NCI-H2196 treated with DMSO at 0.1 percent for 48 hours (cell line): ENCODE measurements at regions not wholly inside any gene's neighbourhood (a gene's known extent, or its start where the extent isn't known, plus 50 kb on each side); places are given as distances from the start of the nearest gene placed in this dataset.

Experiments used
- DNase-seq: peaks from one replicate; lab custom pipeline; 2025; ENCODE audit not compliant: unreplicated experiment; lab: John Stamatoyannopoulos, UW

DNA sequence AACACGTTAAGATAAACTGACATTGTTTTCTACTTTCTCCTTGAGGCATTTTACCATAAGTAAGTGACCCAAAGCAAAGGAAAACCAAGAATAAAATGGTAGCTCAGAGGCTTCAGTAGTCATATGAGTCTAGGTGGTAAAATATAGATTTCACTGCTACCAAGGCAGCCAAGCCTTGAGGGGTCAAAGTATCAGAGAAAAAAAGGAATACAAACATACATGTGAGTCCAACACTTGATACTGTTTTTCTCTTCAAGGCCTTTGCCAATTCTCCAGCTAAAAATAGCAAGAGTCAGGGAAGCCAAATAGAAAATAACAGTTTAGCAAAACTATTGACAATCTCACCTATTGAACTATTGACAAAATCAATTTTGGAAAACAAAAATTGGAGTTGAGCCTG is 925.9 kb downstream of the BCL11A start:
- no peak for DNase-seq

DNA sequence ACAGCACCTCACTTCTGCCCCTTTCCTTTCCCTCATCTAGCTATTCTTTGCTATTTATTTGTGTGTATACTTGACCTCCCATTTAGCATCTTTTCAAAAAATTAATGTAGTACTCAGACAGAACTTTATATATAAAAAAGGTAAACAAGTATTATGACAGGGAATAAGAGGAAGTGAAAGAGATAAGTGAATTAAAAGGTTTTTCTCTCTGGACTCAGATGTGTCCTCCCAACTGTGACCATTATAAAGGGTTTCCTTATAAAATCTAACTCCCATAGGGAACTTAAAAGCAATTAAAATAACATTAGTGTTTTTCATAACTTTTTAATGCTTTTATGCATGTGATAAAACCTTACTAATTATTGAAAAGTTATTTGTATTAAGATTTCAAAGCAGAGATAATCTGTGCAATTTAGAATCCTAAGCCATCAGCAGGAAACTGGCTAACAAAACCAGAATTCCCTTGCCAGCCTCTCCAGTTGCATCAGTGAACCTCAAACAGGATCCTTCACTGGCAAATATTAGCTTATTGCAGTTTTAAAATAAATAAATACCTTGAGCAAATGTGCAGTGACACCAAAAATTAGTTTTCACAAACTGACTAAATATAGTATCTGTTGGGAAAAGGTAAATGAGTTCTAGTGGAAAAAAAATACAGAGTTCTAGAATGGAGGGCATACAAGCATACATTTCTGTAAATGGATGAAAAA is 930.7 kb downstream of the BCL11A start:
- no peak for DNase-seq

DNA sequence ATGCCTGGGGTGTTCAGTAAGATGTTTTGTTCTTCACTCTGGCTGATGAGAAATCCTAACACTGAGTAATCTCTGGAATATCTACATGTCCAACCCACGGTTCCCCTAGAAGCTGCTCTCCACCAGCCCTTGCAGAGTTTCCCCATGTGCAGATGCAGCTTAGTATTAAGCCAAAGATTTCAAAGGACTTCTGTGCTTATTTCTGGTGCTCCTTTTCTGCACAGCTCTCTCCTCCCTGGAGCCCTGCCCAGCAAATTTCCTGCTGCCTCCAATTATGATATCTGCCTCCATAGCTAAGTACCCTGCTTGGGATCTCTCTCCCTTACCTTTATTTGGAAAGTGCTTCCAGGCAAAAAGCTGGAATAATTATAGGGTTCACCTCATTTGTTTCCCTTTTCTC is 949.3 kb downstream of the BCL11A start:
- no peak for DNase-seq

DNA sequence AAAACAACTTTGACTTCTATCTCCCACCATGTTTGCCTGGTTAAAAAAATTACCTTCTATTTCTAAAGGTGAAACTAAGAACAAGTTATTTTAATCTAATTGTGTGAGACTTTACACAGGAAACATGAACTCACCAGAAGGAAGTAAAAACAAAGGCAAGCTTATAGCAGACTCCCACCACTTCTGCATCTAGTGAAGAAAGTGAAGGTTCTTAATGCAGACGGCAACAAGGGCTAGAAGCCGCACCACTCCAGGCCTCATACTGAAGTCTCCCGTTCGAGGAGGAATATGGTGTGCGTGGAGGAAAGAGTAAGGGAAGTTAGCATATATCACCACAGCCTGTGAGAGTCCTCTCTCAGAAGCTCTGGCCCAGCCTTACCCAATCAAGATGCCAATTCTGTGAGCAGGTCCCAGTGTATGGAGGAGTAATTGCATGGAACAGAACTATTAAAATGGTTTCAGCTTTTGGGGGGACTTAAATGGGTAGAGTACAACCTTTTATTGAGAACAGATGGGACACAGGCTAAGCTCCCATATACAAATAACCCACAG is 958.7 kb downstream of the BCL11A start:
- DNase-seq: no peak

DNA sequence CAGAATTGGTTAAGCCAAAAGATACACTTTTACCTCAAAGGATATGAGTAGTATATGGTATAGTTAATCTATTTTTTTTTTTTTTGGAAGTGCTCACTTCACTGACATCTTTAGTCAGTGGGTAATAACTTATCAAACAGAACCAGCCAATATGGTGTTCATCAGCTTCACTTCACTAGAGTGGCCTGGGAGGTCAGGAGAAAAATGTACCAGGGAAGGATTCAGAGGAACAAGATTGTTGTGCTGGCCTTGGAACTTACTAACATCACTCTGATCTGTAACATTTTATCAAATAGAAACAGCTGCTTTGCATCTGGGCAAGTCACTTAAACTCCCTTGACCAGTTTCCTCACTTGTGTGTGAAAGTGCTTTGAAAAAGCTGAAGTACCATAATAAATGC is 962.7 kb downstream of the BCL11A start:
- DNase-seq: no peak

DNA sequence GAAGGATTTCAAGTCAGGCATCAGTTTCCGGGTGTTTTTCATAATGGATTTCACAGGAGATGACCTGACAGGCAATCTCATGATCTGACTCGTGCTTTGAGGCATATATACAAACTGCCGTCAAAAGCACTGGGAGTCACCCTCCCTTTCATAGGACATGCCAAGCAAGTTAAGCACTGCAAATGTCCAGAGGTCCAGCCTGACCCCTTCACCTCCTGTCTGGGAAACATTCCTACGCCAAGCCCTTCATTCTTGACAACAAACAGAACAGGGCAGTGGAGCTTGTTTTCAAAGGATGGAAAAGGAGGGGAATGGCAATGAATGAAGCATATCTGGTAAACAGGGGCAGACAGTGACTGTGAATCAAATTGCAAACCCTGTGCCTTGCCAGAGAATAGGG is 963.6 kb downstream of the BCL11A start:
- DNase-seq: no peak

DNA sequence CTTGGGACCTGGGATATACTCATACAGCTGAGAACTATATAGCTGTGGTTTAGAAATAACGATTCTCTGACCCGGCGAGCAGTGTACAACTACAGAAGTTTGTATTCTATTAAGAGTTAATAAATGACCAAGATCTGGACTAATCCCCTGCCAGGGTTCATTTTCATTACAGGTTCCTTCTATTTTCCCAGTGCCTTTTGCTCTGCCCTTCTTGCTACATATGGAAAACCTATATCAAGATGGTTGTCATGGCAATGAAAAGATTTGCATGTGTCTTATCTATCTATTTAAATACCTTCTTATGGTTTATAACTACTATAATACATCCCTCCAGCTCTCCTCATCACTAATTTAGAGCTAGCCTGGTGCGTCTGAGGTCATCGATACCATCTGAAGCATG is 965.2 kb downstream of the BCL11A start:
- no peak for DNase-seq

DNA sequence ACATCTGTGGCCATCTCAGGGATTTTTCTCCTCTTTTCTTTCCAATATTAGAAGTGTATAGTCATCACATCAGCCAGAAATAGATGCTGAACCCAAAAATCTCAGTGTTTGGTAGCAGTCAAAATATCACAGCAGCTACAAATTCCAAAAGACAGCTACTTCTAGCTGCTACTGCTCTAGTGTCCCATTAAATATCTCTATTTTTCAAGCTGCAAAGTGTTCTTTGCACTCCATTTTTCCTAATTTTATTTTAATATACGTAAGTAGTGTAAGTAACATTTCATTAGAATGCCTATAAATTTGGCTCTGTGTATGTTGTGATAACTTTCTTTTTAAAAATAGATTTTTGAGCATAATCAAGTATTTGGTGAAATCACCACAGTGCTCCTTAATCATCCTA is 967.3 kb downstream of the BCL11A start:
- DNase-seq: no peak

DNA sequence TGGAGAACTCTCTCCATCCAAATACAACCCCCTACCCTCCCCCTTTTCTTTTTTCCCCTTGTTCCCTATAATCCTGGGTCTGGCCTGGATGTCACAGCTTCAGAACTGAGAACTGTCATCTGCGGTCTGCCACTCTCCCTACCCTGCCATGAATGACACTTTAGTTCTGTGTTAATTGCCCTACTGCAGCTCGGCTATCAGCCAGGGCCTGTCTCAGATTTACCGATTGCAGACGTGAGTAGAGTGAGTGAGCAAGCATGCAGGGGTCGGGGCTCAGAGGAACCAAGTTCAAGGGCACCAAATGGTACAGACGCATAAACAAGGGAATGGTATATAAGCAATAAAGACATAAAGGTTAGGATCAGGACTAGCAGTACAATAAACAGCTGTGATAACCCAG is 967.8 kb downstream of the BCL11A start:
- no peak for DNase-seq

DNA sequence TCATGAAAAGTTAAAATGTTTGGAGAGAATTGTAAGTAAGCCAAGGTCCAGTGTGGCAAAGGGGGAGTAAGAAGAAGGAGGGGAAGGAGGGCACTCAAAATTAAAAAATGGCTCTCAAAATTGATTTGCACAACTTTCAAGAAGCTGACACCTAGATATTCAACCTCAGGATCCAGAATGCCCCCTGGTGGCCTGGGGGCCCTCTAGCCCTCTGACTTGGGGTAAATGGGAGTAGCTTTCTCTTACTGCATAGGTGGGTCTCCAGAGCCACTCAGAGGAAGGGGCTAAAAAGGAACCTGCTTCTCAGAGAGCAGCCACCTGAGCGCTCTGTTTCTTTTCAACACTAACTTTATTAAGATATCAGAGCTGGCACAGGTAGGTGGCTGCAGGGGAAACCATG is 968.5 kb downstream of the BCL11A start:
- no peak for DNase-seq

DNA sequence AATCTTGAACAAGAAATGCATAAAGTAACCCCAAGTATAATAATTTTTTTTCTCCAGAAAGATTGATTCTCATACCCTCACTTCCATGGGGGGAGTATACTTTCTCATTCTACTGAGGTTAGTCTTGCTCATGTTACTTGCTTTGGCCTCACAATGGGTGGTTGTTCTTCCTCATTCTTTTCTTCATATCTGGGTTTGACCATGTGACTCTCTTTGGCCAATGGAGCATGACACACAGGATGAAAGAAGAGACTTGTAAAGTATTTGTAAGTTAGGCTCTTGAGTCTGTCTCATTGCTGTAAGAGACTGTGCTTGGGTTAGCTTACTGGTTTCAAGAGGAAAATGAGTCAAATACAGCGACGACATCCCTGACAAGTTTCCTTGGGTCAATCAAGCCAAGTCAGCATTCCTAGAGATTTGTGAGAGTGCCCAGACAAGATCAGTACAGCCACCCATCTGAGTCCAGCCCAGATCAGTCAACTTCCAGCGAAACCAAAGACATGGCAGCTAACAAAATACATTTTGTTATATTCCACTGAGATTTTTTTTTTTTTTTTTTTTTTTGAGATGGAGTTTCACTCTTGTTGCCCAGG is 970.2 kb downstream of the BCL11A start:
- DNase-seq: no peak

DNA sequence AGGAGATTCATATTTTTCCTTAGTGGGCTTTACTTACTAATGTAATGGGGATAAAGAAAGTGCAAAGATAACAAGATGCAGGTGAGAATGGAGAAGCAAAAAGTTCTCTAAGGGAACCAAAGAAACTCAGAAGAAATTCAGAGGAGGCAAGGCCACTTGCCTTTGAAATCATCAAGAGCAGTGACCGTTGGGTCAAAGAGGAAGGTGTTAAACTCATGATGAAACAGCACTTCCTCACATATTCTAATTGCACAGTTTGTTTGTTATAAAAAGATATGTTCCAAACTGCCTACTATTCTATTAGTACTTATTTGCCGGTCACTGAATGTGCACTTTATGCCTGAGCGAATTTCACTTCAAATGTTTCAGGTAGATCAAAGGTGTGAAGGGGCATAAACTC is 975.1 kb downstream of the BCL11A start:
- DNase-seq: no peak

DNA sequence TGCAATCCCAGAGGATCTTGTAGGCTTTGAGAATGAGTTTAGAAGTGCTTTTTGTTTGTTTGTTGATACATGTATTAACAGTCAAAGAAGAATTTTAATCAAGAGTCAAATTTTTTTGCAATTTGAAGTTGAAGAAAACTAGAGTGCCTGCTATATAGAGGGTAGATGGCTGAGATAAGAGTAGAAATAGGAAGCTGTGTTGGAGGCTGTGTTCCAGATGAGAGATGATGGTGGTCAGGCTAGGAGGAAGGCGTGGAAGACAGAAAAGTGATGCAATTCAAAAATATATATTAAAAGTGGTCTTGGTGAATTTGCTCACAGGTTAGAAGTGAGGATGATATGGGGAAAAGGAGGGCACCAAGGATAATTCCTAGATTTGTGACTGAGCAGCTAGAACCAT is 978.3 kb downstream of the BCL11A start:
- DNase-seq: no peak

DNA sequence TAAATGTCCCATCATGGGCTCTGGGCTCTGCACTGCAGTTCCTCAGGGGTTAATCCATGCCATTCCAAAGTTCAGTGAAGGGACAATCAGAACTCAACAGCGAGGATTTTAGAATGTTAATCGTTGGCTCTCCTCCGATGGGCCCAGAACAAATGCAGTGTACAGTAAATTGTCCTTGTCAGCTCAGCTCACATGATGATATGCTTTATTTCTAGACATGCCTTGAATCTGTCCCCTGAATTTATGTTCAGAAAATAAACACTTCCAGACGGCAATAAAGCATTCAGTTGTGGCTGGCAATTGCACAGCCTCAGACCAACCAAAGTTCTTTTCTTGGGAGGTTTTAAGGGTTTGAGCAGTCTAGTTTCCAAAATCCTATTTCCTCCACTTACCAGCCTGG is 981.2 kb downstream of the BCL11A start:
- no peak for DNase-seq

DNA sequence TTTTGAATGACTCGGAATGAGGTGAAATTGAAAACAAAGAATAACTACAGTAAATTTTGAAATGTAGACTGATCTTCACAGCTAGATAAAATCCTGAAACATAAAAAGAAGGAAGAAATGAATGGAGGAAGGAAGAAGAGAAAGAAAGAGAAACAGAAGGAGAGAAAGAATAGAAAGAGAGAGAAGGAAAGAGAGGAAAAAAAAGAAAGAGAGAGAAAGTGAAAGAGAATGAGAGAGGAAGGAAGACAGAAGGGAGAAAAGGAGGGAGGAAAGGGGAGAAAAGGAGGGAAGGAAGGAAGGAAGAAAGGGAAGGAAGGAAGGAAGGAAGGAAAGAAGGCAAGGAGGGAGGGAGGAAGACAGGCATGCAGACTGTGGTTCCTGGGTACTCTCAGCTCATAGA is 982.6 kb downstream of the BCL11A start:
- no peak for DNase-seq

DNA sequence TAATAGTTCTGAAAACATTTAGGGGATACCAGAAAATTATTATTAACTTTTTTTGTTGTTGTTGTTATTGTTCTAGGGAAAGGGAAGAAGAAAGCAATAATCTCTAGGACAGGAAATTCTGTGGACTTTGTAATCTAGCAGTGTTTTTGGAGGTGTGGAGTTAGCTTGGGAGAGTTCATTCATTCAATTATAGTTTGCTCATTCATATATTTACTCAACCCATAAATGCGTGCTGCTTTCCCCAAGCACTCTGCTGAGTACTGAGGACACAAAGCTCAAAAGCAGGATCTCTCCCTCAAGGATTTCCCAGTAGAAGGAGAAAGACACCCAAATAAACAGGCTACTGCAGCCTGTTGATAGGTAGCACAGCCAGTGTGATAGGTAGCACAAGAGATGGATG is 984.3 kb downstream of the BCL11A start:
- DNase-seq: no peak

DNA sequence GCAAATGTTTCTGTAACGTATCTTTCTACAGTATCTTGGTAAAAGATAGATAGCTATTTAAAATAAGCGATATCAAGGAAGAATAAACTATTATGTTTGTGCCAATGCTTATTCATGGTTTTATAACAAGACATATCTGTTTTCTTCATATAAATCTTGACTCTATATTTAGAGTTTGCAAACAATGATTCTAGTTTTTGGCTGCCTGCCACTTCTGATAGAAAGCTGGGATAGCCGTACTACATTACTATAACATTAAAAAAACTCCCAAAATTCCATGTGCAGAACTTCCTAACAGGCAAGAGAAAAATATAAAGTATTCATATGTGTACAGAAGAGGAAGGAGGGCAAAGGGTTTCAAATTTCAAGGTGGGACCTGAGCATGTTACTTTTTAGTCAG is 985.0 kb downstream of the BCL11A start:
- DNase-seq: no peak

DNA sequence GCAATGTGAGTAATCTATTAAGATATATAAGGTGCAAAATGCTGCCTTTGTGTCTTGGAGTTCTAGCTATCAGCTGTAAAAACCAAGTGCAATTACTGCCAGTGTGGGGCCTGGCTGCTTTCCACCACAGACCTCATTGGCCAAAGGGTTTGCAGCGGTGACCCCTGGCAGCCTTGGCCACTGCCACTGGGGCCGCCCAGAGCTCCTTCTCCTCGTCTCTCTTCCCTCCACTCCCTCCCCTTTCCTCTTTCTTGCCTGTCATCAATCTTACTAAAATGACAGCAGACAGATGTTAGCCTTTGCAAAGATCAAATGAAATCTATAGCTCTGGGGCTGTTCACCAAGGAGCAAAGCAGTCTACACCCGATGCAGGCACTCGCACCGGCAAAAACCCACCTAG is 986.3 kb downstream of the BCL11A start:
- DNase-seq: no peak

DNA sequence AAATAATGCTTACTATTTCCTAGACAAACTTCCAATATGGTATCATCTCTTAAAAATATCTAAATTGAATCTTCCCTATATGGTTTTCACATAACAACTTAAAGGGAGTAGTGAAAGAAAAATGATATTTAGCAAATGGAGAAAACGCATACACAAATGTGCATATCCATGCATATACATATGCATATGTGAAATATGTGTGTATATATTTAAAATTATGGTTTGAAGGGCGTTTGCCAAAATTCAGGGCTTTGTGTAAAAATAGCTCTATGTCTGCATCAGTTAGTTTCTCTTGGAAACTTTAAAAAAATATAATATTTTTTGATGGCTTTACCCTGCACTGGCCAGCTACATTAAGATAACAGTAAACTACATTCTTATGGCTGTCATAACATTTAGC is 986.7 kb downstream of the BCL11A start:
- no peak for DNase-seq

DNA sequence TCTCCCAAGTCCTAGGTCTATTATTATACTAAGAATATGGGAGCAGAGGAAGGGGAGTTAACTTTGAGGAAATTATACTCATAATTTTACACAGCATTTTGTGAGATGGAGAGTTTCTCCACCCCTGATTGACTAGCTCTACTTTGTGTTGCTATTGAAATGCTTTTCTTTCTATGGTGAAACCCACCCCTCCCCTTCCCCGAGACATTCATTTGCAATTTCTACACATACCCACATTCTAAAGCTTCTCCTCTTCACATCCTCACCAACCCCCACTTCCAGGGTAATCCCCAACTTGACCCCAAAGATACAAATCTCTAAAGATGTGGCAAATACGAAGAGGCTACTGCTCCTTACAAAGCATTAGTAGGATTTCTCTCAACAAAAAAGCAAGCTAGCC is 992.2 kb downstream of the BCL11A start:
- DNase-seq: no peak

DNA sequence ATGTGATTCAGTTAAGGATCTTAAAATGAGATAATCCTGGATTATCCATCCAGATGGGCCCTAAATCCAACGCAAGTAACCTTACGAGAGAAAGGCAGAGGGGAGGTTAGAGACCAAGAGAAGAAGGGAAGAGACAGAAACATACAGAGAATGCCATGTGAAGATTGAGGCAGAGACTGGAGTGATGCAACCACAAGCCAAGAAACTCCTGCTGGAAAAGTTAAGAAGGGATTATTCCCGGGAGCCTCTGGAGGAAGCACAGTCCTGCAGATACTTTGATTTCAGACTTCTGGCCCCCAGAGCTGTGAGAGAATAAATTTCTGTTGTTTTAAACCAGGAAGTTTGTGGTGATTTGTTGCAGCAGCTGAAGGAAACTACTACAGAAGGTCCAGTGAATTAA is 992.7 kb downstream of the BCL11A start:
- DNase-seq: no peak

DNA sequence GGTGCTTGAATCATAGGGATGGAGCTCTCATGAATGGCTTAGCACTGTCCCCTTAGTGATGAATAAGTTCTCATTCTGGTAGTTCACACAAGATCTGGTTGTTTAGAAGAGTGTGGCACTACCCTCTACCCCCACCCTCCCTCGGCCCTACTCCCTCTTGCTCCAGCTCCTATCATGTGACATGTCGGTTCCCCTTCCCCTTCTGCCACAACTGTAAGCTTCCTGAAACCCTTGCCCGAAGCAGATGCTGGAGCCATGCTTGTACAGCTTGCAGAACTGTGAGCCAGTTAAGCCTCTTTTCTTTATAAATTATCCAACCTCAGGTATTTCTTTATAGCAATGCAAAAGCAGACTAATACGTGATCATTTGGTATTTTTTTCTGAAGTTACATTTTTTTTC is 1012.6 kb downstream of the BCL11A start:
- no peak for DNase-seq

DNA sequence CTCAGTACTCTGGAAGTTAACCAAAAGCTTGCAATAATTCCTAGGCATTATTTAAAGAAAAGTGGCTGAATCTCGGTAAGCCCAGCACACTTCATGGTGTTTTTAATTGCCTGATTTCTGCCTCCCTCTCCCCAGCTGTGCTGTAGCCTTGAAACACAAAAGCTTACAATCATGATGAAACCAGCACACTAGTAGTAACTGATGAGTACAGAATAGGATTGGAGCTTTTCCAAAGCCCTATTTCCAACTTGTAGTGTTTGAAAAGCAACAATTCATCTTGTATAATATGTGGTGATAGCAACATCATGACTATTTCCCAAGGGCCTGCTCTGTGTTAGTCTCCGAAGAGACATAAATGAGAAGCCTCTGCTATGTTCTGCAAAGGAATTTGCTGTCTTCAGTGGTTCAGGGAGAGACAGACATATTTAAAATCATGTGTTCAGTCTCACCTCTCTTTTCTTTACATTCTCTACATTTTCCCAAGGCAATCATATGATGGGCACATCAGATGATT is 1015.0 kb downstream of the BCL11A start:
- no peak for DNase-seq
